ENCODE measurements at regions not wholly inside any gene's neighbourhood (a gene's known extent, or its start where the extent isn't known, plus 50 kb on each side); places are given as distances from the start of the nearest gene placed in this dataset.

GRCh38 chr7:54915870-54916598, 102.8 kb upstream of the EGFR start:
- no peak for TF ChIP-seq TCF7L2 (IDR thresholded peaks at IDR 0.05; ENCODE audit: low read depth, low read length)
- no peak for TF ChIP-seq REST (IDR thresholded peaks at IDR 0.05; ENCODE audit: insufficient read depth in 1 of 2, low read depth in 2 of 2, low read length in 1 of 2)
- no peak for TF ChIP-seq CTCF (IDR thresholded peaks at IDR 0.05)
- TF ChIP-seq POLR2AphosphoS5 (IDR thresholded peaks at IDR 0.05; ENCODE audit: low read depth, low read length), result no peak
- no peak for TF ChIP-seq SIN3A (IDR thresholded peaks at IDR 0.05; ENCODE audit: borderline replicate concordance, insufficient read depth, low read depth, low read length)
- POLR2A ChIA-PET, result no interaction called here
- CTCF ChIA-PET, result no interaction called here
- BruUV-seq (replicated peaks), result no TSS peak
- intact Hi-C loops (cut with micrococcal nuclease; ENCODE audit: unreplicated experiment) (no loop called here), in situ Hi-C loops (cut with HindIII; ENCODE audit: low pct_unique_long_range_greater_than_20kb, low sequenced_read_pairs) (no loop called here)
- H3K27me3 ChIP-seq (ENCODE audit: control insufficient read depth, insufficient read depth, low read length), result no peaks in the 10 kb centered on the region
- no peak overlapping the region for H3K27ac ChIP-seq (ENCODE audit: low read length)
- no peaks in the 10 kb centered on the region for H3K9me3 ChIP-seq (ENCODE audit: control insufficient read depth, insufficient read depth, low read depth, low read length)
- H3K36me3 ChIP-seq (ENCODE audit: control insufficient read depth, insufficient read depth, low read length), result no peaks in the 10 kb centered on the region
- no peak for DNase-seq (ENCODE audit: low read depth, low spot score)
- ATAC-seq, result no peak
- no peak overlapping the region for H3K4me3 ChIP-seq (ENCODE audit: low read depth in 2 of 2, low read length in 2 of 2)
- H3K4me1 ChIP-seq (ENCODE audit: control insufficient read depth, insufficient read depth, low read length), result no peaks in the 10 kb centered on the region

GRCh38 chr7:54917613-54918391, 101.0 kb upstream of the EGFR start:
- POLR2A ChIA-PET, result no interaction called here
- in situ Hi-C loops (cut with HindIII; ENCODE audit: low pct_unique_long_range_greater_than_20kb, low sequenced_read_pairs) (no loop called here), intact Hi-C loops (cut with micrococcal nuclease; ENCODE audit: unreplicated experiment) (no loop called here)
- Histone ChIP-seq H3K27ac (ENCODE audit: low read length) (no peak overlapping the region), H3K4me1 (ENCODE audit: control insufficient read depth, insufficient read depth, low read length) (no peaks in the 10 kb centered on the region), H3K9me3 (ENCODE audit: control insufficient read depth, insufficient read depth, low read depth, low read length) (no peaks in the 10 kb centered on the region), H3K27me3 (ENCODE audit: control insufficient read depth, insufficient read depth, low read length) (no peaks in the 10 kb centered on the region), H3K4me3 (ENCODE audit: low read depth in 2 of 2, low read length in 2 of 2) (no peak overlapping the region), H3K36me3 (ENCODE audit: control insufficient read depth, insufficient read depth, low read length) (no peaks in the 10 kb centered on the region)
- DNase-seq (ENCODE audit: low read depth, low spot score) (no peak), ATAC-seq (no peak)
- CTCF ChIA-PET, result no interaction called here
- no TSS peak for BruUV-seq (replicated peaks)
- TF ChIP-seq POLR2AphosphoS5 (IDR thresholded peaks at IDR 0.05; ENCODE audit: low read depth, low read length), result no peak
- no peak for TF ChIP-seq SIN3A (IDR thresholded peaks at IDR 0.05; ENCODE audit: borderline replicate concordance, insufficient read depth, low read depth, low read length)
- no peak for TF ChIP-seq CTCF (IDR thresholded peaks at IDR 0.05)
- no peak for TF ChIP-seq REST (IDR thresholded peaks at IDR 0.05; ENCODE audit: insufficient read depth in 1 of 2, low read depth in 2 of 2, low read length in 1 of 2)
- TF ChIP-seq TCF7L2 (IDR thresholded peaks at IDR 0.05; ENCODE audit: low read depth, low read length), result no peak

Measured in Panc1 (cell line).